NCI-H82 treated with DMSO at 0.1 percent for 48 hours (cell line): ENCODE measurements at regions not wholly inside any gene's neighbourhood (a gene's known extent, or its start where the extent isn't known, plus 50 kb on each side); places are given as distances from the start of the nearest gene placed in this dataset.

Source experiments
- DNase-seq: peaks from one replicate; lab custom pipeline; 2025; ENCODE audit not compliant: unreplicated experiment; lab: John Stamatoyannopoulos, UW

GRCh38 chr12:127294651-127295210 is 972.2 kb upstream of the TMEM132C start:
- DNase-seq = no peak

GRCh38 chr12:127295630-127296029 is 971.3 kb upstream of the TMEM132C start:
- DNase-seq = no peak

GRCh38 chr12:127296591-127296990 is 970.4 kb upstream of the TMEM132C start:
- DNase-seq = no peak

- DNase-seq = no peak
Observed at GRCh38 chr12:127297327-127297726, 969.6 kb upstream of the TMEM132C start.

GRCh38 chr12:127300075-127300474 is 966.9 kb upstream of the TMEM132C start:
- DNase-seq = no peak

- DNase-seq = no peak
Observed at GRCh38 chr12:127300753-127301152, 966.2 kb upstream of the TMEM132C start.

- no peak for DNase-seq
Observed at GRCh38 chr12:127301876-127302275, 965.1 kb upstream of the TMEM132C start.

- DNase-seq = no peak
Observed at GRCh38 chr12:127304751-127305725, 961.9 kb upstream of the TMEM132C start.

GRCh38 chr12:127306604-127307215 is 960.3 kb upstream of the TMEM132C start:
- no peak for DNase-seq

GRCh38 chr12:127307528-127307927 is 959.4 kb upstream of the TMEM132C start:
- DNase-seq = no peak

- DNase-seq = no peak
Observed at GRCh38 chr12:127308148-127308547, 958.8 kb upstream of the TMEM132C start.

GRCh38 chr12:127310548-127310947 is 956.4 kb upstream of the TMEM132C start:
- no peak for DNase-seq

- DNase-seq = no peak
Observed at GRCh38 chr12:127311720-127312364, 955.1 kb upstream of the TMEM132C start.

GRCh38 chr12:127324681-127325080 is 942.3 kb upstream of the TMEM132C start:
- no peak for DNase-seq

- DNase-seq = no peak
Observed at GRCh38 chr12:127327986-127328385, 939.0 kb upstream of the TMEM132C start.

GRCh38 chr12:127328867-127329266 is 938.1 kb upstream of the TMEM132C start:
- no peak for DNase-seq

GRCh38 chr12:127334365-127334764 is 932.6 kb upstream of the TMEM132C start:
- DNase-seq = no peak

GRCh38 chr12:127334912-127335644 is 931.9 kb upstream of the TMEM132C start:
- no peak for DNase-seq

- no peak for DNase-seq
Observed at GRCh38 chr12:127336416-127336815, 930.6 kb upstream of the TMEM132C start.

- DNase-seq = no peak
Observed at GRCh38 chr12:127339065-127339464, 927.9 kb upstream of the TMEM132C start.

- no peak for DNase-seq
Observed at GRCh38 chr12:127340381-127340780, 926.6 kb upstream of the TMEM132C start.
